ENCODE measurements at regions not wholly inside any gene's neighbourhood (a gene's known extent, or its start where the extent isn't known, plus 50 kb on each side); places are given as distances from the start of the nearest gene placed in this dataset.

DNA sequence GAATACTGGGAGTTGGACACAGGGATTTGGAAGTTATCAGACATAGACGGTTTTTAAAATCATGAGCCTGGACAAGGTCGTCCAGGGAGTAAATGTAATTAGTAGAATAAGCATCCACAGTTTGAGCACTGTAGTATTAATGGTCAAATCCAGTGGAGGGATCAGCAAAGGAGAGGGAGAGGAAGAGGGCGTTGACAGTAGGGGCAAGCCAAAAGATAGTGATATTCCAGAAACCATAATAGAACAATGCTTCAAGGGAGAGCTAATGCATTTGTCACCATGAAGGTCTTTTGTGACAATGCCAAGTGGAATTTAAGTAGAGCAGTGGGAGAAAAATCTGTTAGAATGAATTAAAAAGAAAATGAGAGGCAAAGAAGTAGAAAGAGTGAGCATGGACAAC is 68.9 kb upstream of the SLC5A12 start:
- DNase-seq (ENCODE audit: low read depth): no peak
- no peak overlapping the region for H3K4me3 ChIP-seq (ENCODE audit: low read depth, low read length)
- TF ChIP-seq, protein P1, sequence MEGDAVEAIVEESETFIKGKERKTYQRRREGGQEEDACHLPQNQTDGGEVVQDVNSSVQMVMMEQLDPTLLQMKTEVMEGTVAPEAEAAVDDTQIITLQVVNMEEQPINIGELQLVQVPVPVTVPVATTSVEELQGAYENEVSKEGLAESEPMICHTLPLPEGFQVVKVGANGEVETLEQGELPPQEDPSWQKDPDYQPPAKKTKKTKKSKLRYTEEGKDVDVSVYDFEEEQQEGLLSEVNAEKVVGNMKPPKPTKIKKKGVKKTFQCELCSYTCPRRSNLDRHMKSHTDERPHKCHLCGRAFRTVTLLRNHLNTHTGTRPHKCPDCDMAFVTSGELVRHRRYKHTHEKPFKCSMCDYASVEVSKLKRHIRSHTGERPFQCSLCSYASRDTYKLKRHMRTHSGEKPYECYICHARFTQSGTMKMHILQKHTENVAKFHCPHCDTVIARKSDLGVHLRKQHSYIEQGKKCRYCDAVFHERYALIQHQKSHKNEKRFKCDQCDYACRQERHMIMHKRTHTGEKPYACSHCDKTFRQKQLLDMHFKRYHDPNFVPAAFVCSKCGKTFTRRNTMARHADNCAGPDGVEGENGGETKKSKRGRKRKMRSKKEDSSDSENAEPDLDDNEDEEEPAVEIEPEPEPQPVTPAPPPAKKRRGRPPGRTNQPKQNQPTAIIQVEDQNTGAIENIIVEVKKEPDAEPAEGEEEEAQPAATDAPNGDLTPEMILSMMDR (IDR thresholded peaks at IDR 0.05; ENCODE audit: insufficient read depth, low read depth, low read length, missing control alignments): no peak

DNA sequence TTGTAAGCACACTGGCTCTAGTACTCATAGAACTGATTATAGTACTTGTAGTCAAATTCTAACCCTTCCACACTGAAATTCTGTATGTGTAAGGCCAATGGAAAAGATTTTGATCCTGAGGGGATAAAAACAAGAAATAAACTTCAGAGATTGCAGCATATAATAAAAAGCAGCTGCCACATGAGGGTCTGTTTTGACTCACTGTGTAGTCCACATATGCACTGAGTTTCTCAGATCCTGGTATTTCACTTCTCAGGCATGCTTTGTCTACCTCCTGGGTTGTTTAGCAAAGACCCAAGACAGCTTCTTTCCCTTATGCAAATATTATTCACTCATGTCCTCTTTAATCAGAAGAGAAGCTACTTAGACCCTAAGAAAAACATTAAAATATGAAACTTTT is 71.1 kb upstream of the SLC5A12 start:
- DNase-seq (ENCODE audit: low read depth): no peak
- no peak overlapping the region for H3K4me3 ChIP-seq (ENCODE audit: low read depth, low read length)
- TF ChIP-seq, protein P1 (IDR thresholded peaks at IDR 0.05; ENCODE audit: insufficient read depth, low read depth, low read length, missing control alignments): no peak

DNA sequence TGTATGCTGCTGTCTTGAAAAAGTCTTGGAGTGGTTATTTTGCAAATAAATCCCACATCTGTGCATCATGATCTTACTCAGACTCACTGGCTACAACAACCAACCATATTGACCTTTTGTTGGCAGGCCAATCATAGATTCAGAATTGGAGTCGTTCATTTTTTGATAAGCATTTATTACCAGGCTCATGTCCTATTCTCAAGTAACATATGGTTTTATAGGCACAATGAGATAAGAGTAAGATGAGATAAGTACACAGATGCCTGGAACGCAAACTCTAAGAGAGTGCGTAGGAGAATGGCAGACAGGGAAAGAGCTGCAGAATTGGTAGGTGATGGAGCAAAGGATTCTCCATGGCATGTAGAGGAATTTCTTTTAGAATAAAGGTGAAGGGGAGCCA is 71.6 kb upstream of the SLC5A12 start:
- TF ChIP-seq, protein P1 (IDR thresholded peaks at IDR 0.05; ENCODE audit: insufficient read depth, low read depth, low read length, missing control alignments): no peak
- H3K4me3 ChIP-seq (ENCODE audit: low read depth, low read length): no peak overlapping the region
- DNase-seq (ENCODE audit: low read depth): no peak

DNA sequence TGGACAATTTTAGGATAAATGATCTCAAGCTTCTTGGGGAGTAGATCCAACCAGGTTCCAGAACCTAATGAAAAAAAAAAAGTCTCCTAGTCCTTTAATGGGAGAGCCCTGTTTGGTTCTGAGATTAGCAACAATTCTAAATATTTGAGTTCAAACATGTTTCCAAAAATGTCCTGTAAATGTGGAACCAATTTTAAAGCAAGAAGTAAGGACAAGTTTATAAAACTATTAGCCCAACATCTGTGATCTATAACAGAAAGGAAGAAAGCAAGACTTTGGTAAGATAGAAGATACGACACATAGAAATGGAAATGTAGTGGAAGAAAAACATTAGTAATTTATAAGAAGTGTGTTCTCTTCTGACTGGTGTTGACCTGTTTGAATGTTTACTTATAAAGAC is 79.7 kb upstream of the SLC5A12 start:
- H3K4me3 ChIP-seq (ENCODE audit: low read depth, low read length): no peak overlapping the region
- DNase-seq (ENCODE audit: low read depth): no peak
- TF ChIP-seq, protein P1 (IDR thresholded peaks at IDR 0.05; ENCODE audit: insufficient read depth, low read depth, low read length, missing control alignments): no peak

DNA sequence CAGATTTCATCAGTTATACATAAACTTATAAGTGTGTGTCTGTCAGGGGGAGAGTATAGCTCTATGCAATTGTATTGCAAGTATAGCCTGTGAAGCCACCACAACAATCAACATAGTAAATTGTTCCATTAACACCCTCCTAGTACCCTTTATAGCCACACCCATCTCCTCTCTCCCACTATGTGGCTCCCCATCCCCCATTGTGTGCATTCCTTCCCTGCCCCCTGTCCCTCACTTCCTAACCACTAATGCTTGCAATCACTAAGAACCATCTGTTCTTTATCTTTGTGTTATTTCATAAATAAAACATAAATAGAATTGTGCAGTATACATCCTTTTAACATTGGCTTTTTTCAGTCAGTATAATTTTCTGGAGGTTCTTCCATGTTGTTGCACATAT is 83.1 kb upstream of the SLC5A12 start:
- TF ChIP-seq, protein P1 (IDR thresholded peaks at IDR 0.05; ENCODE audit: insufficient read depth, low read depth, low read length, missing control alignments): no peak
- DNase-seq (ENCODE audit: low read depth): no peak
- no peak overlapping the region for H3K4me3 ChIP-seq (ENCODE audit: low read depth, low read length)

DNA sequence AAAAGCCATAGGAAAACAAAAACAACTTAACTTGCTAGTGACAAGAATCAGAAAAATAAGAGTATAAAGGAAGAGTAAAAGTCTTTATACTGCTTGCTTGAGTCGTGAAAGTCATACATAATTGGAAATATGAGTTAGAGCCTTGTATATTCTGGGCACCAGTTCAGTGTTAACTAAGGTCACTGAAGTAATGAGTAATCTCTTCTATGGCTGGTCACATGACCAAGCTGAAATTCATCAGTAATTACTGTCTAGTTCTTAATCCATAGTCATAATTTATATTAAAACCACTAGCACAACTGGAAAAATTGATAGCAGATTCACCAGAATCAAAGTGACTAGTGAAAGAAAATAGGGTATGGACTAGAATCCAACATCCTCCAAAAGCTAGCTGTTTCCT is 84.4 kb upstream of the SLC5A12 start:
- H3K4me3 ChIP-seq (ENCODE audit: low read depth, low read length): no peak overlapping the region
- no peak for DNase-seq (ENCODE audit: low read depth)
- TF ChIP-seq, protein P1 (IDR thresholded peaks at IDR 0.05; ENCODE audit: insufficient read depth, low read depth, low read length, missing control alignments): no peak

DNA sequence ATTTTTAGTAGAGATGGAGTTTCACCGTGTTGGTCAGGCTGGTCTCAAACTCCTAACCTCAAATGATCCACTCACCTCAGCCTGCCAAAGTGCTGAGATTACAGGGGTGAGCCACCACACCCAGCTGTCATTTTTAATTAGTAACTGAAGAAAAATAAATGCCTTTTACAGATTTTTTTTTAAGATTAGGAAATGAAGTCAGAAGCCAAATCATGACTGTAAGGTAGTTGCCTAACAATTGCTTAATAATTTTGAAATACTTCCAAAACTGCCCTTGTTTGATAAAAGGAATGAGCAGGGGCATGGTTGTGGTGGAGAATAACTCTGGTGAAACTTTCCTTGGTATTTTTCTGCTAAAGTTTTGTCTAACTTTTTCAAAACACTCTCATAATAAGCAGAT is 98.9 kb upstream of the SLC5A12 start:
- TF ChIP-seq, protein P1 (IDR thresholded peaks at IDR 0.05; ENCODE audit: insufficient read depth, low read depth, low read length, missing control alignments): no peak
- H3K4me3 ChIP-seq (ENCODE audit: low read depth, low read length): no peak overlapping the region

More for the DNA sequence above, 98.9 kb upstream of the SLC5A12 start:
- DNase-seq (ENCODE audit: low read depth): no peak

All from GM12865 (cell line).